SH-SY5Y (cell line): ENCODE measurements at regions not wholly inside any gene's neighbourhood (a gene's known extent, or its start where the extent isn't known, plus 50 kb on each side); places are given as distances from the start of the nearest gene placed in this dataset.
A peak's percentile ranks its signal among the peaks of the same experiment; 100 is the strongest.

Experiments
- GATA2 ChIP-seq: IDR thresholded peaks from 2 replicates; pipeline ENCODE4 v1.6.1; 2011; ENCODE audit warnings: mild to moderate bottlenecking, low read depth, low read length
- GATA3 ChIP-seq: IDR thresholded peaks from 2 replicates; pipeline ENCODE4 v1.6.1; 2011; ENCODE audit warnings: low read depth, mild to moderate bottlenecking, low read length, moderate library complexity

DNA sequence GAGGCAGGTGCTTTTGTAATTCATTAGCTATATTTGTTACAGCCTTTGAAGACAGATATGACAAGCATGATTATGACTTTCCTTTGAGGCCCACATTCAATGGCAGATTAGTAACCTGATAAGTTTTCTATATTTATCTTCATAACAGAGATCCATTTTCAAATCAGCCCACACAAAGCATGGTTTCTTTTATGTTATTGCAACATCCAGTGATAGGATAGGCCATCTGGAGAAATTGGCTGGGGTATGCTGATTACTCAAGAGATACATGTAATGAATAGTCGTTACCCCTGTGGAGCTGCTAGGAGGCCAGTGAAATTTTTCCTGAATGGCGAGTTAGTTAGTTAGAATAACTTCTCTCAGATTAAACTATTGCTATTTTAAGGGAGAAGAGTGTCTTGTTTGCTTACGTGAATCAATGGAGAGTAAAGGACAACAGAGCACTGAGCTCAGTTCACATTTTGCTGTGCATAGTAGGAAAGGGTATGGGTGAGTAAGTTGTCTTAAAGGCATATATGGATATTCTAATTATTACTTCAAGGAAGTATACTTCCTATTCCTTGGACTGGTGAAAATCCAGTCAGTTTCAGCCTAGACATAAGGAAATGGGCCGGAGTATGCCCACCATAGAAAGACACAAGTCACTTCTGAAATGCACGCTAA lies 79.2 kb upstream of the DKK2 start:
- TF ChIP-seq GATA3 (peak; percentile 83), GATA2 (peak; percentile 70; the same call in 1 of the 2 replicates)

DNA sequence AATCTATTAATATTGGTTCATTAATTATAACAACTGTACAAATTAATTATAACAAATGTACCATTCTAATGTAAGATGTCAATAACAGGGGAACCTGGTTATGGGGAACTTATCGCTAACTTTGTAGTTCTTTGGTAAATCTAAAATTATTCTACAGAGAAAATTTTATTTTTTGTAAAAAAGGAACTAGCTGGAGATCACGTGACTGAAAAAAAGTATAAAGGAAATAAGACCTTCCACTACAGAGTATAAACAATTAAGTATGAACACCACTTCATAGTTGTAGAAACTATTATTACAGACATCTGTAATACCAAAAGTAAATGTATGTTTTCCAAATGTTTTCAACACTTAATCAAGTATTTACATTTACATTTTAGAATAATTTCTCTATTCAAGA lies 77.9 kb upstream of the DKK2 start:
- no peak for TF ChIP-seq GATA3
- TF ChIP-seq GATA2 = no peak

DNA sequence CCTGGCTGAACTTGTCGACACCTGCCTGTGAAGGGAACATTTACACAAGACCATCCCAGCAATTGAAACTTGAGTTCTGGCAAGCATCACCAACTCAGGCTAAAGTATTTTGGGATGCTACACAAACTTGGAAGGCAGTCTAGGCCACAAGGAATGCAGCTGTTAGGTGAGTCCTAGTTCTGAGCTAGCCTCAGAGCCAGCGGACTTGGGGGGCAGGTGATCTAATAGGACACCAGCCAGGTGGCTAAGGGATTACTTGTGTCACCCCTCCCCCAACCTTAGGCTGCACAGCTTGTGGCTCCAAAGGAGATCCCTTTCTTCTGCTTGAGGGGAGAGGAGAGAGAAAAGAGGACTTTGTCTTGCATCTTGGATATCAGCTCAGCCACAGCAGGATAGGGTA lies 62.3 kb upstream of the DKK2 start:
- TF ChIP-seq GATA2 (no peak), GATA3 (no peak)

DNA sequence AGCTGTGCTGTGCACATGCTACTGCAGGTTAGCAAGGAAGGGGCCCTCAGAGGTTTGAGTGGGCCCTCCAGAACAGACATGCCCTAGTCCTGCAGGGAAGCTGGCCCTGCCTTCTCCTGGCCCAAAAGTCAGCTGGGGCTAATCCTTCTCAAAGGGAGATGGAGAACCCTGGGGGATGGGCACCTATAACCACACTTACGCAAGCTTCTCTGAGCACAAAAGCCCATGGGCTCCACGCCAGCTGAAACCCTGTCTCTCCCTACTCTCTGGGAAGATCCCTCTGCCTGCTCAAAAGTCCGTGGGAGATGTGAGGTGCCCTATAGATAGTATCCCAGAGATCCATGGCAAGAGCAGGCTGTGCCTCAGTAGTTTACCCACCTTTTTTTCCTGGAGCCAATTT lies 58.9 kb upstream of the DKK2 start:
- TF ChIP-seq GATA3 (no peak), GATA2 (no peak)

DNA sequence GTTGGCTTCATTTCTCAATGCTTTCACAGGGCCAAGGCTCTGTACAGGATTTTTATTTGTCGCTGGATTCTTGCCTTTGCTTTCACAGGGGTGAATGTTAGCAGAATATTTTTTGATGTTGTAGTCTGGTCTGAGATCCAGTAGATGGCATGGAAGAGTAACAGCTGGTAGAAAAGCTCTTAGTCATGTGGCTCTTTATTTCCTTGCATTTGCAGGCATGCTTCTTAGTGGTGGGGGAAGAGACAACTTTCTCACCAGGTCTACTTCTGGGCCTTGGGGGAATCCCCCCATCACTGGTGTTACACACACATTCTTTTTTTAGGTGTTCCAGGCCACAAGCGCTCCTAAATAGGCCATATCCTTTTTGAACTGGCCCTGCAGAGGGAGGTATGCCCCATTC lies 58.2 kb upstream of the DKK2 start:
- TF ChIP-seq GATA2 (no peak), GATA3 (no peak)
